Smooth muscle cell (in vitro differentiated cells): ENCODE measurements at regions not wholly inside any gene's neighbourhood (a gene's known extent, or its start where the extent isn't known, plus 50 kb on each side); places are given as distances from the start of the nearest gene placed in this dataset.
A peak's percentile ranks its signal among the peaks of the same experiment; 100 is the strongest.

ENCODE experiments used
- DNase-seq: peaks from one replicate; lab custom pipeline; 2025; ENCODE audit not compliant: unreplicated experiment; lab: John Stamatoyannopoulos, UW
- H2AFZ ChIP-seq: fragments of 200-600 bp; sonication (generic); 2 replicates; pipeline ENCODE4 v1.6.0; 2016; ENCODE audit warnings: antibody characterized with exemption, low read depth, mild to moderate bottlenecking
- H3F3A ChIP-seq: fragments of 200-600 bp; sonication (generic); 2 replicates; pipeline ENCODE4 v1.6.0; 2017; ENCODE audit warnings: antibody characterized with exemption, low read depth
- H3K27ac ChIP-seq: fragments of 200-600 bp; sonication (generic); 2 replicates; pipeline ENCODE4 v1.5.1; 2016; ENCODE audit warnings: low read depth, mild to moderate bottlenecking
- H3K27me3 ChIP-seq: fragments of 200-600 bp; sonication (generic); 2 replicates; pipeline ENCODE4 v1.6.1; 2016; ENCODE audit warnings: low read depth, mild to moderate bottlenecking
- H3K36me3 ChIP-seq: fragments of 200-600 bp; sonication (generic); 2 replicates; pipeline ENCODE4 v1.5.1; 2016; ENCODE audit warnings: low read depth
- H3K4me1 ChIP-seq: fragments of 200-600 bp; sonication (generic); 2 replicates; pipeline ENCODE4 v1.5.1; 2016; ENCODE audit warnings: low read depth
- H3K4me2 ChIP-seq: fragments of 200-600 bp; sonication (generic); 2 replicates; pipeline ENCODE4 v1.6.0; 2016; ENCODE audit warnings: mild to moderate bottlenecking
- H3K4me3 ChIP-seq: fragments of 200-600 bp; sonication (generic); 2 replicates; pipeline ENCODE4 v1.5.1; 2016; ENCODE audit warnings: mild to moderate bottlenecking
- H3K79me2 ChIP-seq: fragments of 200-600 bp; sonication (generic); 2 replicates; pipeline ENCODE4 v1.6.0; 2016; ENCODE audit warnings: low read depth, mild to moderate bottlenecking
- H3K9ac ChIP-seq: fragments of 200-600 bp; sonication (generic); 2 replicates; pipeline ENCODE4 v1.6.0; 2016; ENCODE audit warnings: low read depth
- H3K9me3 ChIP-seq: fragments of 200-600 bp; sonication (generic); replicated peaks from 2 replicates; pipeline ENCODE4 v1.5.1; 2016; ENCODE audit warnings: low read depth
- H4K20me1 ChIP-seq: fragments of 200-600 bp; sonication (generic); 2 replicates; pipeline ENCODE4 v1.6.0; 2016; ENCODE audit warnings: low read depth
- WGBS: methylation state at CpG from one replicate; pipeline ENCODE4 v1.1.7; 2016; ENCODE audit warnings: low lambda C conversion rate; 5-methylcytosine and 5-hydroxymethylcytosine counted together
- TF ChIP-seq, protein P1 (sequence below): fragments of 200-600 bp; sonication (generic); IDR thresholded peaks from 2 replicates; pipeline ENCODE4 v1.5.1; 2017; ENCODE audit warnings: borderline replicate concordance, mild to moderate bottlenecking, antibody characterized with exemption; ENCODE audit not compliant: insufficient read depth, poor library complexity, severe bottlenecking

DNA sequence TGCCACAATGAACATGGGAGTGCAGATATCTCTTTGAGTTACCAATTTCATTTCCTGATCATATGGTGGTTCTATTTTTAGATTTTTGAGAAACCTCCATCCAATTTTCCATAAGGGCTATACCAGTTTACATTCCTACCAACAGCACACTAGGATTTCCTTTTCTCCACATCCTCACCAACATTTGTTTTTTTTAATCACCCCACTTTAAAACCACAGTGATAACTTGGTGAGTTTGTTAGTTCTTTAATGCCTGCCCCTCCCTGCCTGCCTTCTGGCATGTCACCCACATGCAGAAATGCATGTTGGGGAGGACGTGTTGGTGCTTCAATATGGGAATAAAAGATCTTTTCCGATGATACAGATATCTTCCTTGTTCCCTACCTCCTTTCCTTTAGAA lies 167.9 kb downstream of the CAND1 start:
- 50% methylated on average over 2 of the region's 2 CpGs for WGBS
- TF ChIP-seq, protein P1, sequence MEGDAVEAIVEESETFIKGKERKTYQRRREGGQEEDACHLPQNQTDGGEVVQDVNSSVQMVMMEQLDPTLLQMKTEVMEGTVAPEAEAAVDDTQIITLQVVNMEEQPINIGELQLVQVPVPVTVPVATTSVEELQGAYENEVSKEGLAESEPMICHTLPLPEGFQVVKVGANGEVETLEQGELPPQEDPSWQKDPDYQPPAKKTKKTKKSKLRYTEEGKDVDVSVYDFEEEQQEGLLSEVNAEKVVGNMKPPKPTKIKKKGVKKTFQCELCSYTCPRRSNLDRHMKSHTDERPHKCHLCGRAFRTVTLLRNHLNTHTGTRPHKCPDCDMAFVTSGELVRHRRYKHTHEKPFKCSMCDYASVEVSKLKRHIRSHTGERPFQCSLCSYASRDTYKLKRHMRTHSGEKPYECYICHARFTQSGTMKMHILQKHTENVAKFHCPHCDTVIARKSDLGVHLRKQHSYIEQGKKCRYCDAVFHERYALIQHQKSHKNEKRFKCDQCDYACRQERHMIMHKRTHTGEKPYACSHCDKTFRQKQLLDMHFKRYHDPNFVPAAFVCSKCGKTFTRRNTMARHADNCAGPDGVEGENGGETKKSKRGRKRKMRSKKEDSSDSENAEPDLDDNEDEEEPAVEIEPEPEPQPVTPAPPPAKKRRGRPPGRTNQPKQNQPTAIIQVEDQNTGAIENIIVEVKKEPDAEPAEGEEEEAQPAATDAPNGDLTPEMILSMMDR: no peak
- no peaks in the 10 kb centered on the region for H4K20me1 ChIP-seq

DNA sequence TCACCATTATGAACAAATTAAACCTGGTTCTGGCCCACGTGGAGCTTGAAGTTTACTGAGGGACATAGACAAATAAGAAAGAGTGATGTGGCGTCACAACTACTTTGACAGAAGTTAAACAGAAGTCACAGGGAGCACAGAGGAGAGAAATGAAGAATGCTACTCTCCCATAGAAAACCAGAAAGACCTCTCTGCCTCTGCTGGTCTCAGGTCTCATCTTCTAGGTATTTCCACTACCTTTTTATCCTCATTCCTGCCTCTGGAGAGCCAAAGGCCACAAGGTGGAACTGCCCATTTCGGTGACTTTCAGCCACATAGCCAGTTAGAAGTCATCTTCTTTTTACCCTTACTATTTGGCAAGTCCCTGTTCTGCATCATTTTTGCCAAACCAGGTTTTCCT lies 170.5 kb downstream of the CAND1 start:
- Histone ChIP-seq H3K4me1 (peaks cover 15% of the 10 kb centered on the region), H3K9ac (no peak overlapping the region), H4K20me1 (no peaks in the 10 kb centered on the region), H3K27me3 (no peaks in the 10 kb centered on the region), H3K79me2 (no peaks in the 10 kb centered on the region), H3K27ac (no peak overlapping the region), H3K36me3 (no peaks in the 10 kb centered on the region), H3F3A (peaks cover 8% of the 10 kb centered on the region), H3K9me3 (no peaks in the 10 kb centered on the region), H3K4me3 (no peak overlapping the region), H2AFZ (no peak overlapping the region), H3K4me2 (no peak overlapping the region)
- WGBS: 93% methylated on average over 3 of the region's 3 CpGs
- DNase-seq: no peak
- TF ChIP-seq, protein P1: no peak

More for the DNA sequence above, 167.9 kb downstream of the CAND1 start:
- peak overlapping the region; percentile 67 for H3K4me2 ChIP-seq
- no peak for DNase-seq
- H3K4me1 ChIP-seq: peaks cover 23% of the 10 kb centered on the region
- H3K27me3 ChIP-seq: no peaks in the 10 kb centered on the region
- no peak overlapping the region for H2AFZ ChIP-seq
- H3K36me3 ChIP-seq: no peaks in the 10 kb centered on the region
- no peaks in the 10 kb centered on the region for H3K9me3 ChIP-seq
- H3K4me3 ChIP-seq: no peak overlapping the region
- H3K79me2 ChIP-seq: no peaks in the 10 kb centered on the region
- H3K27ac ChIP-seq: peak overlapping the region; percentile 96
- H3K9ac ChIP-seq: no peak overlapping the region
- H3F3A ChIP-seq: peaks cover 15% of the 10 kb centered on the region

DNA sequence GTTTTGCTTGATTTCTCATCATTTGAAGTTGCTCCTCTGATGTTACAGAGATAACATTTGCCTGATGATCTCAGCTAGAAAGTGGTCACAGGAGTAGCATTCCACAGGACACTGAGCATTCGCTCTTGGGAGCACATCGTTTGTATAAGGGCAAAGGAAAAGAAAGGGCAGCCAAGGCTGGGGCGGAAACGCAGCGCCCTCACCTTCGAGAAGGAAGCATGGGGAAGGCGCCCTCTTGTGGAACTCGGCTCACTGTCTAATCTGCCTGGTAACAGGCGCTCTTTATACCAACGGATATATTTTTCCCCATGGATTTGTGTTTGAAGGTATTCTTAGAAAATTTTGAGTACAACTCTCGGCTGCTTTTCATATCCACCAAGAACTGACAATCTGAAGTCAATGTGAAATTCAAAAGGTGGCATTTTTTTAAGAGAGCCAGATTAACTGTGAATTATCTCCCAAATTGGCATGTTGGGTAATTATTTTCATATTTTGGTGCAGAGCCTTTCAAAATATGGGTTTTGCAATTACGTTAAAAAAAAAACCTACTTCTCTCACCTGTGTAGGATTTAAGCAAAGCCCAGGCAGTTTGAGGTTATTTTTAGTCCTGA lies 172.7 kb downstream of the CAND1 start:
- Histone ChIP-seq H3K4me2 (peak overlapping the region; percentile 73), H3K4me3 (no peak overlapping the region), H3K9ac (no peak overlapping the region), H4K20me1 (no peaks in the 10 kb centered on the region), H3K79me2 (no peaks in the 10 kb centered on the region), H3K36me3 (no peaks in the 10 kb centered on the region), H3F3A (no peaks in the 10 kb centered on the region), H3K27me3 (no peaks in the 10 kb centered on the region), H3K9me3 (no peaks in the 10 kb centered on the region), H3K4me1 (no peaks in the 10 kb centered on the region), H2AFZ (peak overlapping the region; percentile 88), H3K27ac (no peak overlapping the region)
- peak; percentile 23 for DNase-seq
- WGBS: 17% methylated on average over 12 of the region's 12 CpGs
- TF ChIP-seq, protein P1: peak; percentile 76

DNA sequence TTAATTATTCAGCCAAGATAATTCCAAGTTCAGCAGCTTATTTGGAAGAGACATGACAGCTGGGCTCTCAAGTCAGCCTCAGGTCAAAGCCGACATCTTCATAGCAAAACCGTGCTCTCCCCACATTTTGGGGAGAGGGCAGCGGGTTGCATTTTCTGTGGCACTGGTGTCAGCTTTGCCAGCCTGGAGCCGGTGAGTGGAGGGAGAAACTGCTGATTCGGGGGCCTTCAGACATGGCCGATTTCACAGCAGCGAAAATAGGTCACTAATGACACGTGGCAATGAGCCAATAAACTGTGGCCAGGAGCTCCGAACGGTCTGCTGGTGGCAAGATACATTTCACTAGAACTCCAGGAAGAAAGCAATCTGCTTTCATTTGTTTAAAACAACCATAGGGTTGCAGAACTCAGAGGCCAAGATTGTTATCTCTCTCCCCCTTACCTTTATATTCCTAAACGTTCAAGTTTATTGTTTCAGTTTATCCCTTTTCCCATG lies 173.2 kb downstream of the CAND1 start:
- Histone ChIP-seq H3K27ac (no peak overlapping the region), H3K27me3 (no peaks in the 10 kb centered on the region), H3K79me2 (no peaks in the 10 kb centered on the region), H3K36me3 (no peaks in the 10 kb centered on the region), H3F3A (no peaks in the 10 kb centered on the region), H3K4me1 (no peaks in the 10 kb centered on the region), H3K9ac (no peak overlapping the region), H3K4me2 (peak overlapping the region; percentile 73), H2AFZ (no peak overlapping the region), H4K20me1 (no peaks in the 10 kb centered on the region), H3K4me3 (no peak overlapping the region), H3K9me3 (no peaks in the 10 kb centered on the region)
- 51% methylated on average over 11 of the region's 11 CpGs for WGBS
- TF ChIP-seq, protein P1: no peak
- no peak for DNase-seq
